HG03045 (cell line): ENCODE measurements at regions not wholly inside any gene's neighbourhood (a gene's known extent, or its start where the extent isn't known, plus 50 kb on each side); places are given as distances from the start of the nearest gene placed in this dataset.

Experiments
- ATAC-seq: cut with Tn5 transposase; IDR thresholded peaks from one replicate; pipeline ENCODE4 v1.9.1; 2021; ENCODE audit warnings: mild to moderate bottlenecking, moderate library complexity; ENCODE audit not compliant: unreplicated experiment

DNA sequence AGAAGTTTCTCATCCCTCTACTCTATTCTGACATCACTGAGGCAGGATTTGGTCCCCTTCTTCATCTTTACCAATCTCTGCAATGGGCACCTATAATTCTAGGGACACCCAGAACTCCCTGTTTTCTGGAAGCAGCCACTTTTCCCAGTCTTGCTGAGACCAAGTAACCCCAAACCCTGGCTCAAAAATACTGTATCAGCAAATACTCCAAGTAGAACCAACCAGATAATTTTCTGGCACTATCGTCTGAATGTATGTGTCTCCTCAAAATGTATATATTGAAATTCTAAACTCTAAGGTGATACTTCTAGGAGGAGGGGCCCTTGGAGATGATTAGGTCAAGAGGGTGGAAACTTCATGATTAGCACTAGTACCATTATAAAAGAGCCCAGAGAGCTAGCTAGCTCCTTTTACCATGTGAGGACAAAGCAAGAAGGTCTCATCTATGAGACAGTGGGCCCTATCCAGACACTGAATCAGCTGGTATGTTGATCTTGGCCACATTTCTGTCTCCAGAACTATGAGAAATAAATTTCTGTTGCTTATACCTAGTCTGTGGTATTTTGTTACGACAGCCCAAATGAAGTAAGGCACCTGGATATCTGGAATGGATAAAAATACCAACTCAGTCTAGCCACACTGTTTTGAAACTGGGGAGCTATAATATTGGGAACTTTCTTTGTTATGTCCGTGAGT lies 464.4 kb downstream of the CDH11 start:
- ATAC-seq: no peak

DNA sequence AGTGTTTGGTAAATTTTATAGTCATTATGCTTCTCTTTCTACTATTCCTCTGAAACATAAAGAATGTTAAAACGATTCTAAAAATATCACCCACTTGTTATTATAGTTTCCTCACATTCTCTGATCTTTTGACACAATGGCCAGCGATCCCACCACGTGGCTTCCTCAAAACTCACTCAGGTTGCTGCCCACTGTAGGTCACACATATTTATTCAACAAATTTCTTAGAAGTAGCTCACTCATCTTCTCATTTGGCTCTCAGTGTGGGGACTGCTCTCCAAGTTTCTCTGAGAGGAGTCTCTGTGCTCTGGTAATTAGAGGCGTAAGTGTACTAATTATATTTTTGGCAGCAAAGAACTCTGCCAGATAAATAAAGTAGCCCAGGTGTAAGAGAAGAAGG lies 465.4 kb downstream of the CDH11 start:
- no peak for ATAC-seq

- ATAC-seq: no peak
These were observed 467.7 kb downstream of the CDH11 start for GRCh38 chr16:64654178-64654577.

DNA sequence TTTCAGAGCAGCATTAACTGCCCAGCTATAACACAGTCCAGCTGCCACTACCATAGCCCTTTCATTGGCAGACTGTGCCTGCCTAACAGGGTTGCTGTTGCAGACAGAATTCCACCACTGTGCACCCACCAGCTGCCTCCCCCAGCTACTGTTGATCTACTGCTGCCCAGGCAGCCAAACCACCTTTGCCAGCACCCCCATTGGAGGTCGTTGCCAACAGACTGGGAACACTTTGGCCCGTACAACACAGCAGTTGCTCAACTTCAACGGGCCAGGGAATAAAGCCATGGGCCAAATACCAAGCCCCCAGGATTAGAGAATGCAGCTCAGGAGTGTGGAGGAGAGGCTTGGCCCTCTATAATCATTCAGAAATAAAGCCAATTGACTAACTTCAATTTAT lies 473.6 kb downstream of the CDH11 start:
- ATAC-seq: no peak

DNA sequence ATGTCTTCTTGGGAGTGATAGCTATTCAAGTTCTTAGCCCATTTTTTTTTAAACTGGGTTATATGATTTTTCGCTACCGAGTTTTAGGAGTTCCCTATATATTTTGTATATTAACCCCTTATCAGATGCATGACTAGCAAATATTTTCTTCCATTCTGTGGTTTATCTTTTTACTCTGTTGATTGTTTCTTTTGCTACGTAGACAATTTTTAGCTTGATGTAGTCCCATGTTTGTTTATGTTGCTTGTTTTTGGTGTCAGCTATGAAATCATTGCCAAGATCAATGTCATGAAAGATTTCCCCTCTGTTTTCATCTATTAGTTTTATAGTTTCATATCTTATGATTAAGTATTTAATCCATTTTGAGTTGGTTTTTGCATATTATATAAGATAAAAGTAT lies 480.5 kb downstream of the CDH11 start:
- ATAC-seq: no peak

- ATAC-seq: no peak
These were observed 483.1 kb downstream of the CDH11 start for GRCh38 chr16:64638766-64639165.

- no peak for ATAC-seq
These were observed 492.2 kb downstream of the CDH11 start for GRCh38 chr16:64629622-64630021.

DNA sequence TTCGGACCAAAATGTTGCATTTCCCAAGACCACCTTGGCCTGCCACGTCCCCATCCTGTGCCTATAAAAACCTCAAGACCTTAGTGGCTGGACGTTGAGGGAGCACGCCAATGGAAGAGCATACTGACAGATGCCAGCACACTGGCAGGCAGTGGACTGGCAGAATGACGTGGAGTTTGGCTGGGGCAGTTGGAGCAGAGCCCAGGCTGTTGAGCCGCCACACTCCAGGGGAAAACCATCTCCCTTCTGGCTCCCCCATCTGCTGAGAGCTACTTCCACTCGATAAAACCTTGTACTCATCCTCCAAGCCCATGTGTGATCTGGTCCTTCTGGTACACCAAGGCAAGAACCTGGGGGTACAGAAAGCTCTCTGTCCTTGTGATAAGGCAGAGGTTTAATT lies 494.1 kb downstream of the CDH11 start:
- ATAC-seq: no peak

GRCh38 chr16:64627288-64627687 lies 494.6 kb downstream of the CDH11 start:
- ATAC-seq: no peak

DNA sequence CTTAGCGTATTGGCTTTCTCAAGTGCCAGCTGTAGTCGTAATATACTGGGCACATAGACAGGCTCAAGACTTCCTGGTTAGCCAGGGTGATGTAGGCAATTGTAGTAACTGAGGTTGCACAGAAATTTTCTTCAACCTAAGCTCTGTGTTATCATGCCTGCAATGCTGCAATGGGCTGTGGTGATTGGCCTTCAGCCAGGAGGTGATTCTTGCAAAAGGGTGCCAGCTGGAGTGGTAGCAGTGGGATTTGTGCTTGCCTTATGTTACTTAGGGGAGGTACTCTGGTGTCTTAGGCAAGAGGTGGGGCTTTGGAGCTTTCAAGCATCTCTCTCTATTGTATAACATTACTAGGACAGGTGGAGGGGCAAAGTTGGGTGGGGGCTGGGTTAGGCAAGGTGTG lies 495.1 kb downstream of the CDH11 start:
- ATAC-seq: no peak

GRCh38 chr16:64621616-64622015 lies 500.2 kb downstream of the CDH11 start:
- no peak for ATAC-seq

DNA sequence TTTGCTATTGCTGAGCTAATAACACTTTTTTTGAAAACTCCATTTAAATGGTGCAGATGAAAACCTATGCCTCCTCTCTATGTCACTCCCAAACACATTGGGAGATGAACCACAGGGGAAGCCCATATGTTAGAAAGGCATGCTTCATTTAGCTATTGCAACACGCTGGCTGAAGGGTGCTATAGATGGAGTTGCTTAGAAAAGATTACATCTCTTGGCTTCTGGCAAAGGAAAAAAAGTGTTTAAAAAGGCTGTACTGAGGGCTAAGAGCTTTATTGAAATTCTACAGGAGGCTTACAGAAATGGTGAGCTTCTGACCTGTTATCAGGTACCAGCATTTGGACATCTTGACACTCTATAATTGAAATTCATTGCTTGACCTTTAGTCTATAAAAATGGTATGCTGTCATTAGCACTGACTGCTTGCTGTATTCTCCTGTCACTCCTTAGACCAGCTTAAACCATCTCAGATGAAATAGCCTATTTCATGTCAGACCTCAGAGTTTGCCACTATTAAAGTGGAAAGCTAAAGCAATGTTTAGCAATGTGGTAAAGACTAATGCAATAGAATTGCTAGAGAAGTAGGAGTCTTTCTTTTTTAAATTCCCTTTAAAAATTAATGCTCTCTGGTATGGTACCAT lies 503.9 kb downstream of the CDH11 start:
- no peak for ATAC-seq

GRCh38 chr16:64615630-64616280 lies 506.1 kb downstream of the CDH11 start:
- no peak for ATAC-seq

GRCh38 chr16:64596196-64596595 lies 525.7 kb downstream of the CDH11 start:
- ATAC-seq: no peak

DNA sequence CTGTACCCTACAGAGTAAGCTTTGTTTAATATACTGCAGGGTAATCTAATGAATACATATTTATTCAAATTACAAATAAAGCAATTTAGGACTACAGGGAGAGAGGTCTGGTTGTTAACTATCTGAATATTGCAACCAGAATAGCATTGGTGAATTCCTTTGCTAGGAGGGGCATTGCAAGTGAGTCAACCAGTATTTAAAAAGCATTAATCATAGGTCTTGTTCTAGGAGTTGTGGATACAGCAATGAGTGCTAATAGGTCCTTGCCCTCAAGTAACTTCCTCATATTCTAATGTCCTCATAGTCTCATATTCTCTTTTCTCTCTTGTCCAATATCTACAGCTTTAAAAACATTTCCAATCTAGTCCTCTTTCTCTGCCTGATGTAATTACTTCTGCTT lies 531.4 kb downstream of the CDH11 start:
- no peak for ATAC-seq

GRCh38 chr16:64589836-64590235 lies 532.0 kb downstream of the CDH11 start:
- ATAC-seq: no peak

DNA sequence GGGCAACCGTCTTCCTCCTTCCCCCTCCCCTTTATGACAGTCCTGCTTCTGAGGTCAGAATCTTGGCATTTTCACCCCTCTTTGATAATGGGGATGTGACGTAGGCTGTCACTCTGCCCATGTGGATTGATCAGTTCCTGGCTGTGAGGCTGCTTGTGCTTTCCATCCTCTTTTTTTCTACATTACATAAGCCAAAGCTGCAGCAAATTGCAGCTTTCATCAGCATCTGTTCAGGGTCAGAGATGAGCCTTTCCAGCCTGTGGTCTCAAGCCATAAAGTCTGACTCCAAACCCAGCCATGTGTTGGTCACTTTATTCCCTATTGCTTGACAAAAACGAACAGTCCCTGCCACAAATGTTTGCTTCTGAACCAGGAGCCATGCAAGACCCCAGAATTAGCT lies 535.1 kb downstream of the CDH11 start:
- ATAC-seq: no peak

DNA sequence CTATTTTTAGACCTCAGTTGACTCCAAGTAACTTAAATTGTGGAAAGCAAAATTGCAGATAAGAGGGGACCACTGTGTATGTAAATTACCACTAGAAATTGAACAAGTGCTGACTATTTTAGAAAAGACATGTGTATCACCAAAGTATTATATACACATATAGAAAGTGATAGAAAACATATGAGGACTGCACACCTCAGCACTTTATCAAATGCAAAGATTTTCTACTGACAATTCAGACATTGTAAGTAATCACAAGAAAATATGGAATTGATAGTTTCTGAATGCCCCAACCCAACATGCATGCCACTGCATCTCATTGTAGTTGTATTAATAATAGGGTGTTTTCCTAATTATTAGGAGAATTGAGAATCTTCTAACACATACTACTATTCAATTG lies 536.5 kb downstream of the CDH11 start:
- no peak for ATAC-seq

DNA sequence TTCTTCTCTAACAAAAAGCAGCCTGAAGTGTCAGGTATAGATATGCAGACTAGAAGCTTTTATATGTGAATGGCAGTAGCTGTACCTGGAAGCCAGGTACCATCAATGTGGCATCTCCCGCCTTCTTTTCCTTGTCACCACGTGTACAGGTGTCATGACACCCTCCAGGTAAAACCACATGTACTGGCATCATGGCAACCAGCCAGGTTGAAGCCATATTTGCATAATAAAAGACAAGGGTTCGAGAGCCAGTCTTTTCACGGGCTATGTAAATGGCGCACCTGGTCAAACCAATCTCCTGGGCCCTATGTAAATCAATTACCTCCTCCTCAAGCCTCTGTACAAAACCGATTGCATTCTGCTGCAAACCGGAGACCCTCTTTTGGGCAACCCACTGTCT lies 541.3 kb downstream of the CDH11 start:
- ATAC-seq: no peak

- no peak for ATAC-seq
These were observed 542.2 kb downstream of the CDH11 start for GRCh38 chr16:64579712-64580111.

- no peak for ATAC-seq
These were observed 576.1 kb downstream of the CDH11 start for GRCh38 chr16:64545768-64546167.

DNA sequence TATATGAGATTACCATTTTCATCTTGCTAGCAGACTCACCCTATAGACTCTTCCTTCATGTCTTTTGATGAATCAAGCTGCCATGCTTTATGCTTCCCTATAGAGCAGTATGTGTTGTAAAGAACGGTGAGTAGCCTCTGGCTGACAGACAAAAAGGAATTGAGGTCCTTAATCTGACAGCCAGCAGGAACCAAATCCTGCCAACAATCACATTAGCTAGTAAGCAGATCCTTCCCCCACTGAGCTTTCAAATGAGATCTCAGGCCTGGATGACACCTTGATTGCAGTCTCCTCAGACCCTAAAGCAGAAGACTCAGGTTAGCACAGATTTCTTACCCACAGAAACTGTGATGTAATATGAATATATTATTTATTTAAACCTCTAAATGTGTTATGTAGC lies 577.0 kb downstream of the CDH11 start:
- no peak for ATAC-seq
